ENCODE measurements at regions not wholly inside any gene's neighbourhood (a gene's known extent, or its start where the extent isn't known, plus 50 kb on each side); places are given as distances from the start of the nearest gene placed in this dataset.

DNA sequence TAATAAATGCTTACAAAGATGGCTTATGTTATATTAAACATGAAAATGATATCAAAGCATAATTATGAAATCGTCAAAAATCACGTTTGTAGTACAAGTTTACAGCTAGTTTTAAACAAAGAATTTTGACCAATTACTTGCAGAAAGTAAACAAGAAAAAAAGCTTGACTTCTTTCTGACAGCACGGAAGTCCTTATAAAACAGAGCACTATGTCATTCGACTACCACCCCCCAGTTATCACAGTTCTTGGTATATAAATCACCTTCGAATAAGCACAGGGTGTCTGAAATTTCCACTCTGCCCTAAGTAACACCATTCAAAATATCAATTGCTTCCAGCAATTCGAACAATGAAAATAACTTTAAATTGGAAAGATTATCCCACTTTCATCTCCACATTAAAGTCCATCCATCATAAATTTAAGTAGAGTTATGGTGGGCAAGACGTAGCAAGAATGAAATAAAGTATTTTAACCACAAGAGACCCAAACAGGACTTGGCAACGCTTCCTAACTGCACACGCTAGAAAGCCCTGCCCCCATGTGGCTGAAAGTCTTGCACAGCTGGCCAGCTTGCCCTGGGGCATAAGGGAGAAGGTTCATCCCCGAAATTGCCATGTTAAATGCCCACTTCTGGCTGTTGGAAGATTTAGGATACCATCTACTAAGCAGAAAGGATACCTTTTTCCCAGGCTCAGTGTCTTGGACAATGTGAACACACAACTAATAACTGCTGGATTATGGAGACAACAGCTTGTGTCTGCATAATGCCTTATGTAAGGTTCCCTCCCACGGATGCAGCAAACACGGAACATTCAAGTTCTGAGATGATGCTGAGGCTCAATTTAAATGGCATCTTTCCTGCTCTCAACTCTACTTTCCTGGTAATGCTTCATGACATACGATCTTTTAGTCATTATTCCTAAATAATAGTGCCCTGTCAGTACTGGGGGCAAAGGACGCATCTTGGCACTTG lies 116.4 kb upstream of the TJP1 start:
- no peaks in the 10 kb centered on the region for H3K4me1 ChIP-seq
- H4K20me1 ChIP-seq, result no peaks in the 10 kb centered on the region; a peak in 1 of 22 replicates
- H3K4me2 ChIP-seq, result no peak overlapping the region
- no peak overlapping the region for H3K4me3 ChIP-seq
- no peak for TF ChIP-seq Cebpa-rat (IDR thresholded peaks at IDR 0.05)
- H3K9ac ChIP-seq, result no peak overlapping the region
- H3K27ac ChIP-seq, result no peak overlapping the region
- H3K9me3 ChIP-seq (replicated peaks in 1 of 11), result no peaks in the 10 kb centered on the region
- H3K36me3 ChIP-seq, result no peaks in the 10 kb centered on the region
- no peaks in the 10 kb centered on the region for H3K27me3 ChIP-seq

DNA sequence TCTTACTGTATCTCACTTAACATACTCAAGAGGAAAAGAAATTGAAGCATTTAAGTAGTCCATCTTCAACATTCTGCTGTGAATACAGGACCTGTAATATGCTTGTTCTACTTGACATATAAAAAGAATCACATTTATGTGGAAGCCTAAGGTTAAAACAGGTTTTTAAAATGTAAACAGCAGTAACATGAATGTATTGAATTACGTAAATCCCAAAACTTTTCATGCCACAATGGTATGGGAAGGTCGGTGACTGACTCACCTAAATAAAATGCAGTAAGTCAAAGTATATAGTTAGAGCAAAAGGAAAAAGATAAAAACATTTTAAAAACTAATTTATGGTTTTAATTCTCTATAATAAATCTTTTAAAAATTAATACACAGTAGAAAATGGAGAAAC lies 115.7 kb upstream of the TJP1 start:
- Histone ChIP-seq H3K27ac (no peak overlapping the region), H4K20me1 (no peaks in the 10 kb centered on the region; a peak in 1 of 22 replicates), H3K4me2 (no peak overlapping the region), H3K27me3 (no peaks in the 10 kb centered on the region), H3K9ac (no peak overlapping the region), H3K36me3 (no peaks in the 10 kb centered on the region), H3K9me3 (replicated peaks in 1 of 11) (no peaks in the 10 kb centered on the region), H3K4me3 (no peak overlapping the region), H3K4me1 (no peaks in the 10 kb centered on the region)
- no peak for TF ChIP-seq Cebpa-rat (IDR thresholded peaks at IDR 0.05)

- H3K4me3 ChIP-seq, result no peak overlapping the region
- H3K27me3 ChIP-seq, result no peaks in the 10 kb centered on the region
- no peak overlapping the region for H3K4me2 ChIP-seq
- no peaks in the 10 kb centered on the region for H3K4me1 ChIP-seq
- no peaks in the 10 kb centered on the region; a peak in 1 of 22 replicates for H4K20me1 ChIP-seq
- H3K36me3 ChIP-seq, result no peaks in the 10 kb centered on the region
- no peak overlapping the region for H3K9ac ChIP-seq
- no peaks in the 10 kb centered on the region for H3K9me3 ChIP-seq (replicated peaks in 1 of 11)
- no peak for TF ChIP-seq Cebpa-rat (IDR thresholded peaks at IDR 0.05)
- H3K27ac ChIP-seq, result no peak overlapping the region
Measured at GRCh38 chr15:29936353-29937049, 114.2 kb upstream of the TJP1 start.

GRCh38 chr15:29935296-29936004 lies 113.2 kb upstream of the TJP1 start:
- Histone ChIP-seq H4K20me1 (no peaks in the 10 kb centered on the region; a peak in 1 of 22 replicates), H3K27ac (no peak overlapping the region), H3K4me2 (0 out of 22 replicates have a peak overlapping the region, but pooled peaks of 1 of the 11 experiments have one; percentile 11), H3K4me3 (no peak overlapping the region), H3K4me1 (no peaks in the 10 kb centered on the region), H3K9ac (no peak overlapping the region), H3K36me3 (no peaks in the 10 kb centered on the region), H3K9me3 (replicated peaks in 1 of 11) (no peaks in the 10 kb centered on the region), H3K27me3 (no peaks in the 10 kb centered on the region)
- TF ChIP-seq Cebpa-rat (IDR thresholded peaks at IDR 0.05), result no peak

- H3K4me3 ChIP-seq, result no peak overlapping the region
- no peak overlapping the region for H3K9ac ChIP-seq
- no peak overlapping the region for H3K4me2 ChIP-seq
- no peaks in the 10 kb centered on the region for H3K9me3 ChIP-seq (replicated peaks in 1 of 11)
- no peaks in the 10 kb centered on the region for H3K4me1 ChIP-seq
- no peaks in the 10 kb centered on the region for H4K20me1 ChIP-seq
- no peaks in the 10 kb centered on the region for H3K27me3 ChIP-seq
- TF ChIP-seq Cebpa-rat (IDR thresholded peaks at IDR 0.05), result no peak
- no peak overlapping the region for H3K27ac ChIP-seq
- no peaks in the 10 kb centered on the region for H3K36me3 ChIP-seq
Measured at GRCh38 chr15:29934251-29934650, 112.0 kb upstream of the TJP1 start.

- no peak overlapping the region for H3K9ac ChIP-seq
- H3K4me2 ChIP-seq, result no peak overlapping the region
- no peaks in the 10 kb centered on the region for H4K20me1 ChIP-seq
- no peaks in the 10 kb centered on the region for H3K27me3 ChIP-seq
- TF ChIP-seq Cebpa-rat (IDR thresholded peaks at IDR 0.05), result no peak
- H3K4me3 ChIP-seq, result no peak overlapping the region
- no peaks in the 10 kb centered on the region for H3K4me1 ChIP-seq
- H3K27ac ChIP-seq, result no peak overlapping the region
- no peaks in the 10 kb centered on the region for H3K9me3 ChIP-seq (replicated peaks in 1 of 11)
- no peaks in the 10 kb centered on the region for H3K36me3 ChIP-seq
Measured at GRCh38 chr15:29933042-29933803, 111.0 kb upstream of the TJP1 start.

- H3K9ac ChIP-seq, result no peak overlapping the region
- H3K9me3 ChIP-seq (replicated peaks in 1 of 11), result no peaks in the 10 kb centered on the region
- no peak overlapping the region for H3K4me3 ChIP-seq
- no peaks in the 10 kb centered on the region for H3K27me3 ChIP-seq
- no peaks in the 10 kb centered on the region for H3K4me1 ChIP-seq
- no peaks in the 10 kb centered on the region for H4K20me1 ChIP-seq
- H3K27ac ChIP-seq, result no peak overlapping the region
- H3K36me3 ChIP-seq, result no peaks in the 10 kb centered on the region
- no peak for TF ChIP-seq Cebpa-rat (IDR thresholded peaks at IDR 0.05)
- no peak overlapping the region for H3K4me2 ChIP-seq
Measured at GRCh38 chr15:29926083-29926388, 103.8 kb upstream of the TJP1 start.

DNA sequence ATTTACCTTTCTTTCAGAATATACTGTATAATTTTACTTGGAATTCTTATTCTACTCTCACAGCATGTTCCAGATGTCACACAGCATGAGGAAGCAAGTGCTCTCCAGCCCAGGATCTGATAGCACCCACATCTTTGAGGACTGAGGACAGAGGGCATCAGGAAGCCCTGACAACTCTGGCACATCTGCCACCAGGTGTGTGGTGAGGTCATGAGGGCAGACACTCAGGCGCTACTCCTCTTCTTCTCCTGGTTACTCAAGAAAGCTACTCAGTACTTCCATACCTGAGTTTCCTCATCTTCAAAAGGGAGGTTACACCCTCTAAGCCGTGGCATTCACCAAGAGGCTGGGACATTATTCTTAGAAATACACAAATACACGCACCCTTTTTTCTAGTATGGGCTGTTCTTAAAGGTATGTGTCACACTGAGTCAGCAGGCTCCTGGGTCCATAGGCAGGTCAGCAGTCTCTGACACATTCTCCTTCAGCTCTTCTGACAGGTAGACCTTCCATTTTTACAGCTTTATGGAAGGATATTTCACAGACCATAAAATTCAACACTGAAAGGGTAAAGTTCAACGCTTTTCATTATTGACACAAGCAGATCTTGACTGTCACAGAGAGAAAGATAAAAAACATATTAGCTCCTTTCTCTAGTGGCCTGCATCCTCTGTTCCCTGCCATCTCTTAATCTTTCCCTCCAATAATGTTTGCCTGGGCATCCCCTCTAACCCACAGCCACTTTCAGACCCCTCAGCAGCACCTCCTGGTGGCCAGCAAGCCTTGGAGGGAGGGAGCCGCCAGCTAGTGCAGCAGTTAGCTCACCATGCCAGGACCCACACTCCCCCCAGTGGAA lies 103.2 kb upstream of the TJP1 start:
- no peaks in the 10 kb centered on the region for H3K27me3 ChIP-seq
- H3K36me3 ChIP-seq, result no peaks in the 10 kb centered on the region
- no peak overlapping the region for H3K4me2 ChIP-seq
- TF ChIP-seq Cebpa-rat (IDR thresholded peaks at IDR 0.05), result no peak
- no peaks in the 10 kb centered on the region for H3K4me1 ChIP-seq
- H3K4me3 ChIP-seq, result no peak overlapping the region
- H3K9ac ChIP-seq, result no peak overlapping the region
- H3K9me3 ChIP-seq (replicated peaks in 1 of 11), result no peaks in the 10 kb centered on the region
- no peak overlapping the region for H3K27ac ChIP-seq
- H4K20me1 ChIP-seq, result no peaks in the 10 kb centered on the region

All from BLaER1 treated with 17β-estradiol and CSF1 and Interleukin-3, amounts not matched to agents 10 nM and 100 nM (cell line).